MM.1S (cell line): ENCODE measurements at regions not wholly inside any gene's neighbourhood (a gene's known extent, or its start where the extent isn't known, plus 50 kb on each side); places are given as distances from the start of the nearest gene placed in this dataset.

Experiments
- DNase-seq: peaks from one replicate; pipeline ENCODE4 v3.0.0-alpha.2; 2015
- H2AFZ ChIP-seq: fragments of 300-600 bp; sonication (generic); 2 replicates; pipeline ENCODE4 v1.6.0; 2016; ENCODE audit warnings: antibody characterized with exemption, low read length
- H3F3A ChIP-seq: fragments of 300-600 bp; sonication (generic); 2 replicates; pipeline ENCODE4 v1.6.1; 2016; ENCODE audit warnings: mild to moderate bottlenecking, antibody characterized with exemption, low read length, moderate library complexity, mixed read lengths; ENCODE audit not compliant: insufficient read depth
- H3K27ac ChIP-seq: fragments of 300-600 bp; sonication (generic); 2 replicates; pipeline ENCODE4 v1.5.1; 2016; ENCODE audit warnings: mild to moderate bottlenecking, low read length
- H3K27me3 ChIP-seq: fragments of 300-600 bp; sonication (generic); replicated peaks from 2 replicates; pipeline ENCODE4 v1.6.0; 2016; ENCODE audit warnings: low read length; ENCODE audit not compliant: insufficient read depth
- H3K36me3 ChIP-seq: fragments of 300-600 bp; sonication (generic); replicated peaks from 2 replicates; pipeline ENCODE4 v1.6.1; 2016; ENCODE audit warnings: mild to moderate bottlenecking, low read length, mixed read lengths; ENCODE audit not compliant: insufficient read depth
- H3K4me1 ChIP-seq: fragments of 300-600 bp; sonication (generic); 2 replicates; pipeline ENCODE4 v1.6.1; 2016; ENCODE audit warnings: low read length, mixed read lengths
- H3K4me2 ChIP-seq: fragments of 300-600 bp; sonication (generic); 2 replicates; pipeline ENCODE4 v1.6.0; 2016; ENCODE audit warnings: low read depth, low read length
- H3K4me3 ChIP-seq: fragments of 300-600 bp; sonication (generic); 2 replicates; pipeline ENCODE4 v1.5.1; 2016; ENCODE audit warnings: low read length, mixed read lengths
- H3K79me2 ChIP-seq: fragments of 300-600 bp; sonication (generic); 2 replicates; pipeline ENCODE4 v1.6.1; 2016; ENCODE audit warnings: mixed run types, low read length, mixed read lengths
- H3K9ac ChIP-seq: fragments of 300-600 bp; sonication (generic); 2 replicates; pipeline ENCODE4 v1.6.1; 2016; ENCODE audit warnings: low read length, mixed read lengths
- H3K9me2 ChIP-seq: fragments of 300-600 bp; sonication (generic); replicated peaks from 2 replicates; pipeline ENCODE4 v1.6.1; 2016; ENCODE audit warnings: mild to moderate bottlenecking, low read length, mixed read lengths; ENCODE audit not compliant: insufficient read depth
- H3K9me3 ChIP-seq: fragments of 300-600 bp; sonication (generic); replicated peaks from 2 replicates; pipeline ENCODE4 v1.6.1; 2016; ENCODE audit warnings: mild to moderate bottlenecking, low read length, mixed read lengths; ENCODE audit not compliant: insufficient read depth
- H4K20me1 ChIP-seq: fragments of 300-600 bp; sonication (generic); 2 replicates; pipeline ENCODE4 v1.6.1; 2016; ENCODE audit warnings: mild to moderate bottlenecking, low read length, moderate library complexity, mixed read lengths; ENCODE audit not compliant: insufficient read depth
- EZH2 ChIP-seq: fragments of 300-600 bp; sonication (generic); optimal IDR thresholded peaks from 2 replicates; pipeline ENCODE3; 2017; ENCODE audit warnings: low read depth, mild to moderate bottlenecking, antibody characterized with exemption, low read length, mixed read lengths
- EZH2phosphoT487 ChIP-seq: fragments of 300-600 bp; sonication (generic); IDR thresholded peaks from 2 replicates; pipeline ENCODE4 v1.6.1; 2018; ENCODE audit warnings: antibody characterized with exemption, low read length
- TF ChIP-seq, protein P1 (sequence below): fragments of 300-600 bp; sonication (generic); IDR thresholded peaks from 2 replicates; pipeline ENCODE4 v1.5.1; 2016; ENCODE audit warnings: antibody characterized with exemption, low read length, mixed read lengths

DNA sequence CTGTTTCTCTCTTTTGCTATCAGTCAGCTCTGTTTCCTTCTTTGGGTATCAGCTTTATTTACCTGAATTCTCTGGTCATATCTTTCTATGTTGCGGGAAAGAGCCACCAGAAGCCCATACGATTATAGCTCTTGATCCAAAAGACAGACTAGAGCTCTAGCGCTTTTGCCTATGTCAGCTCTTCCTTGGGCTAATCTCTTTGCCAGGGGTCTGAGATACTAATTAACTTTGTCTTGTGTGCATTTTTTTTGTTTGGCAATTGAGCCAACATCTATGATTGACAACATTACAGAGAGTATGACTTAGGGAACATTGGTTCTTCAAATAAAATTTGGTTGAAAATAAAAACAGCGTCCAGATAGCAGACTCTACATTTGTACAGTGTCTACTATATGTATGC, 603.0 kb downstream of the KCTD16 start:
- H2AFZ ChIP-seq = no peak overlapping the region
- H3K27me3 ChIP-seq = no peaks in the 10 kb centered on the region
- H3K4me2 ChIP-seq = no peak overlapping the region
- no peaks in the 10 kb centered on the region for H3K9me2 ChIP-seq
- no peaks in the 10 kb centered on the region for H3K9me3 ChIP-seq
- no peaks in the 10 kb centered on the region for H3K36me3 ChIP-seq
- no peak for DNase-seq
- H4K20me1 ChIP-seq = no peaks in the 10 kb centered on the region
- no peaks in the 10 kb centered on the region for H3K79me2 ChIP-seq
- H3F3A ChIP-seq = no peaks in the 10 kb centered on the region
- H3K27ac ChIP-seq = no peak overlapping the region
- no peak overlapping the region for H3K4me3 ChIP-seq
- H3K4me1 ChIP-seq = no peaks in the 10 kb centered on the region
- TF ChIP-seq, protein P1, sequence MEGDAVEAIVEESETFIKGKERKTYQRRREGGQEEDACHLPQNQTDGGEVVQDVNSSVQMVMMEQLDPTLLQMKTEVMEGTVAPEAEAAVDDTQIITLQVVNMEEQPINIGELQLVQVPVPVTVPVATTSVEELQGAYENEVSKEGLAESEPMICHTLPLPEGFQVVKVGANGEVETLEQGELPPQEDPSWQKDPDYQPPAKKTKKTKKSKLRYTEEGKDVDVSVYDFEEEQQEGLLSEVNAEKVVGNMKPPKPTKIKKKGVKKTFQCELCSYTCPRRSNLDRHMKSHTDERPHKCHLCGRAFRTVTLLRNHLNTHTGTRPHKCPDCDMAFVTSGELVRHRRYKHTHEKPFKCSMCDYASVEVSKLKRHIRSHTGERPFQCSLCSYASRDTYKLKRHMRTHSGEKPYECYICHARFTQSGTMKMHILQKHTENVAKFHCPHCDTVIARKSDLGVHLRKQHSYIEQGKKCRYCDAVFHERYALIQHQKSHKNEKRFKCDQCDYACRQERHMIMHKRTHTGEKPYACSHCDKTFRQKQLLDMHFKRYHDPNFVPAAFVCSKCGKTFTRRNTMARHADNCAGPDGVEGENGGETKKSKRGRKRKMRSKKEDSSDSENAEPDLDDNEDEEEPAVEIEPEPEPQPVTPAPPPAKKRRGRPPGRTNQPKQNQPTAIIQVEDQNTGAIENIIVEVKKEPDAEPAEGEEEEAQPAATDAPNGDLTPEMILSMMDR = no peak
- TF ChIP-seq EZH2 (no peak), EZH2phosphoT487 (no peak)
- no peak overlapping the region for H3K9ac ChIP-seq

DNA sequence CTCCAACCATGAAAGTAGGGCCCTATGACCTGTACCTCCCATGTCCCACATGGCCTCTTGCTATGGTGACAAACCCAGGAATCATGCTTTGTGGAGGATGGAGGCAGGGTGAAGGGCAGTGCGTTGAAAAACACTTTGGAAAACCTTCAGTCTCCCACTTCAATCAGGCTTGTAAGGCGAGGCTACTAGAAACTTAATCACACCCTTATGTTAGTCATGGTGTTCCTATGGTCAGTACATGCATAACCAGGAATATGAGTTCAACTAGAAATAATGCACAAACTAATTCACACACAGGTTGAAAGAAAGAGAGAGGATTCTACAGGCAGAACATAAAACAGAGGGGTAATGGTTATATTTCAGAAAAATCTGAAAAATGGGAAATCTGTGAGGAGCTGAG, 601.1 kb downstream of the KCTD16 start:
- no peaks in the 10 kb centered on the region for H3F3A ChIP-seq
- no peaks in the 10 kb centered on the region for H3K9me2 ChIP-seq
- no peak for DNase-seq
- no peaks in the 10 kb centered on the region for H3K36me3 ChIP-seq
- H4K20me1 ChIP-seq = no peaks in the 10 kb centered on the region
- TF ChIP-seq, protein P1 = no peak
- TF ChIP-seq EZH2 = no peak
- TF ChIP-seq EZH2phosphoT487 = no peak
- no peak overlapping the region for H3K9ac ChIP-seq
- H3K4me1 ChIP-seq = no peaks in the 10 kb centered on the region
- H3K27ac ChIP-seq = no peak overlapping the region
- no peaks in the 10 kb centered on the region for H3K79me2 ChIP-seq
- H3K9me3 ChIP-seq = no peaks in the 10 kb centered on the region
- no peak overlapping the region for H2AFZ ChIP-seq
- no peaks in the 10 kb centered on the region for H3K27me3 ChIP-seq
- H3K4me2 ChIP-seq = no peak overlapping the region
- no peak overlapping the region for H3K4me3 ChIP-seq

DNA sequence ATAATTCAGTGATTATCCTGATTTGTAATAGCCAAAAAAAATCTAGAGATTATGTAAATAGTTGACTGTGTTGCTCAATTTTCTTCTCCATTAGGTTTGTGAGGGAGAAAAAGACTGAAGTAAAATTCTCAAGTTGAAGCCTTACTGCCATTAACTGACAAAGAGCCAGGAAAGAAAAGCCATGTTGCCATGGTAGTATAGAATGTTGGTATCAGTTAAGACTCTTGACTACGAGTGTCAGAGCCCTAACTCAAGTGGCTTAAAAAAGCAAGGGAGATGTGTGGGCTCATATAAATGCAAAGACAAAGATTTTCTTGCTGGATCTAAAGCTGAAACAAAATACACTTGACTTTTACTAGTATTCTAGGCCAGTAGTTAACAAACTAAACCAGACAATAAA, 571.7 kb downstream of the KCTD16 start:
- H3K36me3 ChIP-seq = no peaks in the 10 kb centered on the region
- no peak overlapping the region for H2AFZ ChIP-seq
- no peak overlapping the region for H3K27ac ChIP-seq
- no peak overlapping the region for H3K4me3 ChIP-seq
- DNase-seq = no peak
- no peaks in the 10 kb centered on the region for H3F3A ChIP-seq
- no peaks in the 10 kb centered on the region for H3K79me2 ChIP-seq
- H3K4me1 ChIP-seq = no peaks in the 10 kb centered on the region
- H3K9ac ChIP-seq = no peak overlapping the region
- H3K4me2 ChIP-seq = no peak overlapping the region
- no peaks in the 10 kb centered on the region for H3K9me2 ChIP-seq
- no peaks in the 10 kb centered on the region for H3K9me3 ChIP-seq
- H4K20me1 ChIP-seq = no peaks in the 10 kb centered on the region
- H3K27me3 ChIP-seq = no peaks in the 10 kb centered on the region
- no peak for TF ChIP-seq EZH2phosphoT487
- TF ChIP-seq, protein P1 = no peak
- TF ChIP-seq EZH2 = no peak

DNA sequence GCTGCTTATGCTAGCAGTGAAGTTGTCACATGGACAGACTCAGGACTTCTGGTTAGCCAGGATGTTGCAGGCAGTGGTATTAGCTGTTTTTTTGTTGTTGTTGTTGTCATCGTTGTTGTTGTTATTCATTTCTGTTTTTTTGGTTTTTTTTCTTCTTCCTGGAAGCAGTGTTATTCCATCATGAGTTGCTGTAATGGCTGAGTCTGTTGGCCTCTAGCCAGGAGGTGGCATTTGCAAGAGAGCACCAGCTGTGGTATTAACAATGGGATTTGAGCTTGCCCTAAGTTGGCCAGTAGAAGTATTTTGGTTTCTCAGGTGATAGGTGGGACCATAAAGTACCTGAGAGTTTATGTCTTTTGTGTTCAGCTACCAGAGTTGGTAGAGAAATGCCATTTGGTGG, 561.1 kb downstream of the KCTD16 start:
- Histone ChIP-seq H3K27ac (no peak overlapping the region), H3K27me3 (no peaks in the 10 kb centered on the region), H3K36me3 (no peaks in the 10 kb centered on the region), H4K20me1 (no peaks in the 10 kb centered on the region), H3F3A (no peaks in the 10 kb centered on the region), H3K4me3 (no peak overlapping the region), H3K9ac (no peak overlapping the region), H2AFZ (no peak overlapping the region), H3K79me2 (no peaks in the 10 kb centered on the region), H3K9me2 (no peaks in the 10 kb centered on the region), H3K9me3 (no peaks in the 10 kb centered on the region), H3K4me1 (no peaks in the 10 kb centered on the region), H3K4me2 (no peak overlapping the region)
- no peak for DNase-seq
- TF ChIP-seq EZH2 (no peak), EZH2phosphoT487 (no peak)
- TF ChIP-seq, protein P1 = no peak
